ENCODE measurements at regions not wholly inside any gene's neighbourhood (a gene's known extent, or its start where the extent isn't known, plus 50 kb on each side); places are given as distances from the start of the nearest gene placed in this dataset.
A peak's percentile ranks its signal among the peaks of the same experiment; 100 is the strongest.

DNA sequence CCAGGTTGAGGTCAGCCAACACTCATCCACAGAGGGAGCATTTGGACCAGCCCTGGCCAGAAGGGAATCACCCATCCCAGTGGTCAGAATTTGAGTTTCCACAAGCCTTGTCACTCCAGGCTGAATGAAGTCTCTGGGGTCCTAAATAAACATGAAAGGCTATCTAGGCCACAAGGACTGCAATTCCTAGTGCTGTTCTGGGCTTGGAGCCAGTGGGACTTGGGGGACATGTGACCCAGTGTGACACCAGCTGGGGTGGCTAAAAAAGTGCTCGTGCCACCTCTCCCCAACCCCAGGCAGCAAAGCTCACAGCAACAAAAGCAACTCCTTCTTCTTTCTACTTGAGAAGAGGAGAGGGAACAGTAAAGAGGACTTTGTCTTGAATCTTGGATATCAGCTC lies 91.7 kb downstream of the MDH1 start:
- no peak for DNase-seq (ENCODE audit: low read depth in 6 of 9, low spot score in 9 of 9)
- Histone ChIP-seq H3K36me3 (ENCODE audit: control insufficient read depth in 2 of 2, insufficient read depth in 2 of 2, low read length in 1 of 2) (no peaks in the 10 kb centered on the region), H3K9me3 (ENCODE audit: control insufficient read depth in 2 of 2, insufficient read depth in 1 of 2, low read length in 1 of 2) (no peaks in the 10 kb centered on the region), H3K4me3 (ENCODE audit: low read length in 2 of 2) (no peak overlapping the region), H3K4me1 (ENCODE audit: control insufficient read depth in 2 of 2, insufficient read depth in 2 of 2, low read length in 2 of 2) (no peaks in the 10 kb centered on the region), H3K27ac (ENCODE audit: low read depth in 1 of 2, low read length in 1 of 2) (no peak overlapping the region), H3K27me3 (ENCODE audit: control insufficient read depth in 2 of 2, insufficient read depth in 1 of 2, low read length in 1 of 2) (peaks cover 4 to 11% of the 10 kb centered on the region in 2 donors)
- WGBS: 100% methylated on average over 1 of the region's 1 CpG

DNA sequence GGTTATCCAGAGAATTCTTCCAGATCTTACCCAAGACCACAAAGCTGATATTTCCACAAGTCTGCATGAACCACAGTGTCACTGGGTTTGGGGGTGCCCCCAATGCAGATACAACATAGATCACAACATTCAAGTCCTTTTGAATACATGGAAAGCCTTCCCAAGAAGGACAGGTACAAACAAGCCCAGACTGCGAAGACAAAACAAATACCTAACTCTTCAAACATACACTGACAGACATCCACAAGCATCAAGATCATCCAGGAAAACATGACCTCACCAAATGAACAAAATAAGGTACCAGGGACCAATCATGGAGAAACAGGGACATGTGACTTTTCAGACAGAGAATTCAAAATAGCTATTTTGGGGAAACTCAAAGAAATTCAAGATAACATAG lies 93.1 kb downstream of the MDH1 start:
- Histone ChIP-seq H3K27me3 (ENCODE audit: control insufficient read depth in 2 of 2, insufficient read depth in 1 of 2, low read length in 1 of 2) (peaks cover 4 to 11% of the 10 kb centered on the region in 2 donors), H3K4me3 (ENCODE audit: low read length in 2 of 2) (no peak overlapping the region), H3K27ac (ENCODE audit: low read depth in 1 of 2, low read length in 1 of 2) (no peak overlapping the region), H3K36me3 (ENCODE audit: control insufficient read depth in 2 of 2, insufficient read depth in 2 of 2, low read length in 1 of 2) (no peaks in the 10 kb centered on the region), H3K9me3 (ENCODE audit: control insufficient read depth in 2 of 2, insufficient read depth in 1 of 2, low read length in 1 of 2) (no peaks in the 10 kb centered on the region), H3K4me1 (ENCODE audit: control insufficient read depth in 2 of 2, insufficient read depth in 2 of 2, low read length in 2 of 2) (no peaks in the 10 kb centered on the region)
- whole genome bisulfite sequencing: 99% methylated on average over 1 of the region's 1 CpG
- DNase-seq (ENCODE audit: low read depth in 6 of 9, low spot score in 9 of 9): no peak

DNA sequence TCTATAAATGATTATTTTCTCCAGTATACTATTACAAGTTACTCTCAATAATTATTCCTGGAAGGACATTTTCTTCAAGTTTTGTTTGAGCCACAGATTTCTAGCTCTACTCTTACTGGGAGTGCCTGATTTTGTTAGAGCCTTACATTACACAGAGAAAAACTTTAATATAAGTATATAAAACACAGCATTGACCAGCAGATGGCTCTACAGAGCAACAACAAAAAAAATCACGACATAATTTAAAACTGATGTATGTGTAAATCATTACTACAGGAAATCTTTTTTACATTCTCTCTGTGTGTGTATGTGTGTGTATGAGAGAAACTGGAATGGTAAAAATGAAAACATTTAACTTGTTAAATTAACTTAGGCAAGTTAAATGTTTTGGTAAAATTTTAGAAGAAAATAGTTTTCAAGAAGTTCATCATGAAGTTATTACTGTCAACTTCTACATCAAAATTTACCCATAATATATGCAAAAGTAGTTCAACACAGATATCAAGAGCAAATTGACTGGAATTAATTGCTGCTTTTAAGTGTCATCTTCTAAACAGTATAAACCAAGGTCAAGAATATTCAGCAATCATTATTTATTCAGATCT lies 103.3 kb downstream of the MDH1 start:
- Histone ChIP-seq H3K9me3 (ENCODE audit: control insufficient read depth in 2 of 2, insufficient read depth in 1 of 2, low read length in 1 of 2) (no peaks in the 10 kb centered on the region), H3K36me3 (ENCODE audit: control insufficient read depth in 2 of 2, insufficient read depth in 2 of 2, low read length in 1 of 2) (no peaks in the 10 kb centered on the region), H3K4me3 (ENCODE audit: low read length in 2 of 2) (no peak overlapping the region), H3K27me3 (ENCODE audit: control insufficient read depth in 2 of 2, insufficient read depth in 1 of 2, low read length in 1 of 2) (no peaks in the 10 kb centered on the region), H3K4me1 (ENCODE audit: control insufficient read depth in 2 of 2, insufficient read depth in 2 of 2, low read length in 2 of 2) (no peaks in the 10 kb centered on the region), H3K27ac (ENCODE audit: low read depth in 1 of 2, low read length in 1 of 2) (no peak overlapping the region)
- 1% methylated on average over 1 of the region's 1 CpG for WGBS
- peak in 8 of 9 donors; percentile 13 to 68 (median 44) for DNase-seq (ENCODE audit: low read depth in 6 of 9, low spot score in 9 of 9)

- H3K4me3 ChIP-seq (ENCODE audit: low read length in 2 of 2): no peak overlapping the region
- no peaks in the 10 kb centered on the region for H3K36me3 ChIP-seq (ENCODE audit: control insufficient read depth in 2 of 2, insufficient read depth in 2 of 2, low read length in 1 of 2)
- DNase-seq (ENCODE audit: low read depth in 6 of 9, low spot score in 9 of 9): no peak
These were observed 106.8 kb downstream of the MDH1 start for GRCh38 chr2:63695583-63695982.

GRCh38 chr2:63696496-63696895 lies 107.7 kb downstream of the MDH1 start:
- no peak overlapping the region for H3K27ac ChIP-seq (ENCODE audit: low read depth in 1 of 2, low read length in 1 of 2)
- 94% methylated on average over 1 of the region's 1 CpG for WGBS
- DNase-seq (ENCODE audit: low read depth in 6 of 9, low spot score in 9 of 9): no peak

More at GRCh38 chr2:63695583-63695982, 106.8 kb downstream of the MDH1 start:
- Histone ChIP-seq H3K4me1 (ENCODE audit: control insufficient read depth in 2 of 2, insufficient read depth in 2 of 2, low read length in 2 of 2) (no peaks in the 10 kb centered on the region), H3K9me3 (ENCODE audit: control insufficient read depth in 2 of 2, insufficient read depth in 1 of 2, low read length in 1 of 2) (no peaks in the 10 kb centered on the region), H3K27ac (ENCODE audit: low read depth in 1 of 2, low read length in 1 of 2) (no peak overlapping the region), H3K27me3 (ENCODE audit: control insufficient read depth in 2 of 2, insufficient read depth in 1 of 2, low read length in 1 of 2) (no peaks in the 10 kb centered on the region)

DNA sequence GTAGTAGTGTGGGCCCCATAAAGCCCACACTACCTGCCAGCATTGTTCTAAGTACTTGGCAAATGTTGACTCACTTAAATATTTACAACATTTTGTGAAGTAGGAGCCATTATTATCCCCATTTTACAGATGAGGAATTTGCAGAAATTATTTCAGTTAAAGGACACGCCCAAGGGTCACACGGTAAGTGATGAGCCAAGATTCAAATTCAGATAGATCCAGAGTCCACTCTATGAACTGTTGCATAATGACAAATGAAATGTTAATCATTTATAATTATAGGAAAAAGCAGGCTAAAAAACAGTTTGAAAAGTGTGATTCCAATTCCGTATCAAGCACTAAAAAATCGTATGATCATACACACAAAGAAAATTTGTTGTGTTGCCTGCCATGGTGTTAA lies 108.4 kb downstream of the MDH1 start:
- Histone ChIP-seq H3K4me1 (ENCODE audit: control insufficient read depth in 2 of 2, insufficient read depth in 2 of 2, low read length in 2 of 2) (no peaks in the 10 kb centered on the region), H3K4me3 (ENCODE audit: low read length in 2 of 2) (no peak overlapping the region), H3K27me3 (ENCODE audit: control insufficient read depth in 2 of 2, insufficient read depth in 1 of 2, low read length in 1 of 2) (no peaks in the 10 kb centered on the region), H3K36me3 (ENCODE audit: control insufficient read depth in 2 of 2, insufficient read depth in 2 of 2, low read length in 1 of 2) (no peaks in the 10 kb centered on the region), H3K9me3 (ENCODE audit: control insufficient read depth in 2 of 2, insufficient read depth in 1 of 2, low read length in 1 of 2) (no peaks in the 10 kb centered on the region), H3K27ac (ENCODE audit: low read depth in 1 of 2, low read length in 1 of 2) (no peak overlapping the region)
- 98% methylated on average over 4 of the region's 4 CpGs for WGBS
- DNase-seq (ENCODE audit: low read depth in 6 of 9, low spot score in 9 of 9): no peak

More at GRCh38 chr2:63696496-63696895, 107.7 kb downstream of the MDH1 start:
- H3K9me3 ChIP-seq (ENCODE audit: control insufficient read depth in 2 of 2, insufficient read depth in 1 of 2, low read length in 1 of 2): no peaks in the 10 kb centered on the region
- no peaks in the 10 kb centered on the region for H3K4me1 ChIP-seq (ENCODE audit: control insufficient read depth in 2 of 2, insufficient read depth in 2 of 2, low read length in 2 of 2)
- no peaks in the 10 kb centered on the region for H3K36me3 ChIP-seq (ENCODE audit: control insufficient read depth in 2 of 2, insufficient read depth in 2 of 2, low read length in 1 of 2)
- no peak overlapping the region for H3K4me3 ChIP-seq (ENCODE audit: low read length in 2 of 2)
- H3K27me3 ChIP-seq (ENCODE audit: control insufficient read depth in 2 of 2, insufficient read depth in 1 of 2, low read length in 1 of 2): no peaks in the 10 kb centered on the region

GRCh38 chr2:63698786-63699548 lies 110.2 kb downstream of the MDH1 start:
- no peaks in the 10 kb centered on the region for H3K9me3 ChIP-seq (ENCODE audit: control insufficient read depth in 2 of 2, insufficient read depth in 1 of 2, low read length in 1 of 2)
- no peak overlapping the region for H3K4me3 ChIP-seq (ENCODE audit: low read length in 2 of 2)
- no peaks in the 10 kb centered on the region for H3K27me3 ChIP-seq (ENCODE audit: control insufficient read depth in 2 of 2, insufficient read depth in 1 of 2, low read length in 1 of 2)
- H3K36me3 ChIP-seq (ENCODE audit: control insufficient read depth in 2 of 2, insufficient read depth in 2 of 2, low read length in 1 of 2): no peaks in the 10 kb centered on the region
- peak in 3 of 9 donors; percentile 10 to 59 (median 35) for DNase-seq (ENCODE audit: low read depth in 6 of 9, low spot score in 9 of 9)
- H3K4me1 ChIP-seq (ENCODE audit: control insufficient read depth in 2 of 2, insufficient read depth in 2 of 2, low read length in 2 of 2): no peaks in the 10 kb centered on the region
- H3K27ac ChIP-seq (ENCODE audit: low read depth in 1 of 2, low read length in 1 of 2): no peak overlapping the region
- WGBS: 71% methylated on average over 6 of the region's 6 CpGs

GRCh38 chr2:63699549-63699839 lies 110.7 kb downstream of the MDH1 start:
- H3K9me3 ChIP-seq (ENCODE audit: control insufficient read depth in 2 of 2, insufficient read depth in 1 of 2, low read length in 1 of 2): no peaks in the 10 kb centered on the region
- H3K4me1 ChIP-seq (ENCODE audit: control insufficient read depth in 2 of 2, insufficient read depth in 2 of 2, low read length in 2 of 2): no peaks in the 10 kb centered on the region
- 96% methylated on average over 3 of the region's 3 CpGs for WGBS
- no peaks in the 10 kb centered on the region for H3K36me3 ChIP-seq (ENCODE audit: control insufficient read depth in 2 of 2, insufficient read depth in 2 of 2, low read length in 1 of 2)
- H3K27me3 ChIP-seq (ENCODE audit: control insufficient read depth in 2 of 2, insufficient read depth in 1 of 2, low read length in 1 of 2): no peaks in the 10 kb centered on the region
- no peak overlapping the region for H3K27ac ChIP-seq (ENCODE audit: low read depth in 1 of 2, low read length in 1 of 2)
- no peak for DNase-seq (ENCODE audit: low read depth in 6 of 9, low spot score in 9 of 9)
- H3K4me3 ChIP-seq (ENCODE audit: low read length in 2 of 2): no peak overlapping the region

DNA sequence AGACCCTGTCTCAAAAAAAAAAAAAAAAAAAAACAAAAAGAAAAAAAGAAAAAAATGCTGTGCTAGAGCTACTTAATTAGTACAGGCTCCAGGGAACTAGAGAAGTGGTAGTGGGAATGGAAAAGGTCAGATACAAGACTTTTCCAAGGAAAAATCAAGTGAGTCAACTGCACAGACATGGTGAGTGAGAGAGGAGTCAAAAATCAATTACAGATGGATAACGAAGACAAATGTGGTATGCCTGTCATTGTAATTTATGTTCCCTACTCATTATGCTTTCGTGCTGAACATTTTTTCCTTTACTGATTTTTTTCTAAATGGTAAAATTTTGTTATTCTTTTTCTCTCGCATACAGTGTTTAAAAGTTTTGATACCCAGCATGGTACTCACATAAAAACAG lies 111.5 kb downstream of the MDH1 start:
- no peak overlapping the region for H3K4me3 ChIP-seq (ENCODE audit: low read length in 2 of 2)
- H3K9me3 ChIP-seq (ENCODE audit: control insufficient read depth in 2 of 2, insufficient read depth in 1 of 2, low read length in 1 of 2): no peaks in the 10 kb centered on the region
- no peaks in the 10 kb centered on the region for H3K4me1 ChIP-seq (ENCODE audit: control insufficient read depth in 2 of 2, insufficient read depth in 2 of 2, low read length in 2 of 2)
- DNase-seq (ENCODE audit: low read depth in 6 of 9, low spot score in 9 of 9): no peak
- H3K27ac ChIP-seq (ENCODE audit: low read depth in 1 of 2, low read length in 1 of 2): no peak overlapping the region
- H3K36me3 ChIP-seq (ENCODE audit: control insufficient read depth in 2 of 2, insufficient read depth in 2 of 2, low read length in 1 of 2): no peaks in the 10 kb centered on the region
- no peaks in the 10 kb centered on the region for H3K27me3 ChIP-seq (ENCODE audit: control insufficient read depth in 2 of 2, insufficient read depth in 1 of 2, low read length in 1 of 2)
- WGBS: 96% methylated on average over 3 of the region's 3 CpGs

All from thymus (tissue), 11 donors.